GM23248 (cell line): ENCODE measurements at regions not wholly inside any gene's neighbourhood (a gene's known extent, or its start where the extent isn't known, plus 50 kb on each side); places are given as distances from the start of the nearest gene placed in this dataset.

Source experiments
- EZH2 ChIP-seq: fragments of 200-600 bp; sonication (generic); IDR thresholded peaks from 2 replicates; pipeline ENCODE4 v1.6.1; 2018; ENCODE audit warnings: antibody characterized with exemption, mild to moderate bottlenecking; ENCODE audit not compliant: insufficient read depth, poor library complexity, severe bottlenecking
- EZH2phosphoT487 ChIP-seq: fragments of 200-600 bp; sonication (generic); IDR thresholded peaks from 2 replicates; pipeline ENCODE4 v1.6.1; 2018; ENCODE audit warnings: antibody characterized with exemption, moderate library complexity, mild to moderate bottlenecking, low read depth; ENCODE audit not compliant: insufficient read depth

DNA sequence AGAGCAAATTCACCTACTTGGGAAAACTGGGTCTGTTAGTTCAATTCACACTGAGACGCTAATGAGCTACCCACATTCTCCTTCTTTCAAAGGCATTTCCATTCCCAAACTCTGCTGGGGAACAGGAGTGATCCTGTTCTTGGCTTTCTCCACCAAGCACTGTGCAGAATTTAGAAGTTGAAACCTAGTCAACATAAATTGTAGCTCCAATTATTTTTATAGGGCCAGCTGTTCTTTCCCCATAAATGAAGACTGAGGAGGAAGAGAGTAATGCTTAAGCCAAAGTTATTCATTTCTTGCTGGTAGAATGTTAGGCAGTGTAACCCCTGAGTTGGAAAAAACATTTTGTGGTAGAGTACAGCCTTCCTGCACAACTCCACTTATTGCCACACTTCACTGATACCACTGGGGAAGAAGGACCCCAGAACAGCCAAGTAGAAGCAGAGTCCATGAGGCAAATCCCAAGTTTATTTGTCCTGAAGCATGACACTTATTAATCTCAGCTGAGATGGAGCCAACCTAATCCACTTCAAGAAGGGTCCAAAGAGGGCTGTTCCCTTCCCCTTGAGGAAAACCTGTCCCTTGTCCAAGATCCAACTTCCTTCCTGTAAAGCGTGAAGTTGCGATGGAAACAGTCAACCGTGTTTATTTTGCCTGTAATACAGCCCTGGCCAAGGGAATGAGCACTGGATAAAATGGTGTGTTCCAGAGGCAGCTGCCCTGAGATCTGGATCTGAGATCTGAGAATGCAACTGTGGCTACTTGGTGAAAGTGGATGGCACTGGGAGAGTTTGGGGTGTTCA, 151.8 kb downstream of the TBX5 start:
- TF ChIP-seq EZH2 (no peak), EZH2phosphoT487 (no peak)
